CD14-positive monocyte (primary cell): ENCODE measurements at regions not wholly inside any gene's neighbourhood (a gene's known extent, or its start where the extent isn't known, plus 50 kb on each side); places are given as distances from the start of the nearest gene placed in this dataset.

Experiments
- DNase-seq, 3 donors: peaks; one replicate each; pipeline ENCODE4 v3.0.0-alpha.2; 2011 to 2022
- H2AFZ ChIP-seq: 2 replicates; pipeline ENCODE4 v1.6.0; 2012; ENCODE audit warnings: mild to moderate bottlenecking, low read depth, low read length, inconsistent platforms; ENCODE audit not compliant: insufficient read depth, poor library complexity, severe bottlenecking
- H3K27ac ChIP-seq, 2 donors: 1 replicate in 1 of 2; 2 replicates in 1 of 2; pipeline ENCODE4 v1.5.1; 2012 to 2013; ENCODE audit warnings: low read length in 2 of 2, control low read depth in 1 of 2, inconsistent platforms in 1 of 2, low read depth in 1 of 2, mild to moderate bottlenecking in 1 of 2
- H3K27me3 ChIP-seq, 2 donors: one replicate each; pipeline versions ENCODE4 v1.6.0 to v1.6.1; 2011 to 2013; ENCODE audit warnings: low read length in 2 of 2; ENCODE audit not compliant: control insufficient read depth in 2 of 2, insufficient read depth in 2 of 2
- H3K36me3 ChIP-seq, 2 donors: replicated peaks in 1 of 2; 1 replicate in 1 of 2; 2 replicates in 1 of 2; pipeline versions ENCODE4 v1.5.1 to v1.6.1; 2012 to 2013; ENCODE audit warnings: low read length in 2 of 2, control low read depth in 1 of 2, inconsistent platforms in 1 of 2, mild to moderate bottlenecking in 1 of 2; ENCODE audit not compliant: insufficient read depth in 2 of 2, control insufficient read depth in 1 of 2
- H3K4me1 ChIP-seq, 2 donors: 1 replicate in 1 of 2; 2 replicates in 1 of 2; pipeline versions ENCODE4 v1.5.1 to v1.6.1; 2012 to 2013; ENCODE audit warnings: low read length in 2 of 2, control low read depth in 1 of 2, inconsistent platforms in 1 of 2, mild to moderate bottlenecking in 1 of 2, moderate library complexity in 1 of 2; ENCODE audit not compliant: insufficient read depth in 2 of 2, control insufficient read depth in 1 of 2
- H3K4me2 ChIP-seq: replicated peaks from 2 replicates; pipeline ENCODE3; 2012; ENCODE audit warnings: low read length, moderate library complexity, mild to moderate bottlenecking; ENCODE audit not compliant: poor library complexity, severe bottlenecking; ENCODE audit errors: extremely low read depth
- H3K4me3 ChIP-seq, 3 experiments: fragments of 200-600 bp in 1 of 3; sonication (generic) in 1 of 3; replicated peaks in 1 of 3; 1 replicate in 2 of 3; 2 replicates in 1 of 3; pipeline ENCODE4 v1.5.1; 2011 to 2013; ENCODE audit warnings: low read length in 3 of 3, mild to moderate bottlenecking in 3 of 3, control low read depth in 2 of 3, low read depth in 2 of 3, inconsistent platforms in 1 of 3, moderate library complexity in 1 of 3
- H3K79me2 ChIP-seq: 2 replicates; pipeline ENCODE4 v1.6.0; 2012; ENCODE audit warnings: mild to moderate bottlenecking, control low read depth, inconsistent platforms, low read length, moderate library complexity; ENCODE audit not compliant: insufficient read depth
- H3K9ac ChIP-seq: 2 replicates; pipeline ENCODE4 v1.6.0; 2017; ENCODE audit warnings: low read length, mild to moderate bottlenecking; ENCODE audit not compliant: insufficient read depth, poor library complexity, severe bottlenecking
- H3K9me3 ChIP-seq, 2 donors: replicated peaks in 1 of 2; 1 replicate in 1 of 2; 2 replicates in 1 of 2; pipeline versions ENCODE4 v1.5.1 to v1.6.1; 2012 to 2013; ENCODE audit warnings: low read length in 2 of 2, control low read depth in 1 of 2; ENCODE audit not compliant: control insufficient read depth in 1 of 2, insufficient read depth in 1 of 2
- H4K20me1 ChIP-seq: 2 replicates; pipeline ENCODE4 v1.6.0; 2012; ENCODE audit warnings: mild to moderate bottlenecking, low read length, control low read depth, moderate library complexity; ENCODE audit not compliant: insufficient read depth
- H3K27ac Mint-ChIP-seq, 7 donors: one replicate each; pipeline ENCODE4 v1.8.0; 2020; ENCODE audit warnings: mild to moderate bottlenecking in 7 of 7, mixed read lengths in 7 of 7, moderate library complexity in 6 of 7, inconsistent platforms in 2 of 7
- H3K27me3 Mint-ChIP-seq, 3 donors: one replicate each; pipeline ENCODE4 v1.8.0; 2021 to 2022; ENCODE audit warnings: low read depth in 3 of 3, mild to moderate bottlenecking in 3 of 3, mixed read lengths in 3 of 3, moderate library complexity in 3 of 3, inconsistent platforms in 1 of 3
- H3K36me3 Mint-ChIP-seq, 2 donors: one replicate each; pipeline ENCODE4 v1.8.0; 2020; ENCODE audit warnings: mixed read lengths in 2 of 2, inconsistent platforms in 1 of 2, mild to moderate bottlenecking in 1 of 2
- H3K4me1 Mint-ChIP-seq: one replicate; pipeline ENCODE4 v1.8.0; 2020; ENCODE audit warnings: mild to moderate bottlenecking, mixed read lengths
- H3K4me3 Mint-ChIP-seq, 2 donors: one replicate each; pipeline ENCODE4 v1.8.0; 2020; ENCODE audit warnings: mild to moderate bottlenecking in 2 of 2, mixed read lengths in 2 of 2, moderate library complexity in 1 of 2
- H3K9me3 Mint-ChIP-seq, 7 donors: one replicate each; pipeline ENCODE4 v1.8.0; 2020 to 2022; ENCODE audit warnings: mixed read lengths in 7 of 7, mild to moderate bottlenecking in 6 of 7, moderate library complexity in 6 of 7, inconsistent platforms in 2 of 7
- WGBS: methylation state at CpG from one replicate; pipeline ENCODE4 v1.1.5; 2013; ENCODE audit warnings: missing lambda C conversion rate; ENCODE audit not compliant: insufficient coverage; 5-methylcytosine and 5-hydroxymethylcytosine counted together
- intact Hi-C, 2 donors: fragments of 100-400 bp; cut with micrococcal nuclease; formaldehyde crosslinking; loops; one replicate each; pipeline versions ENCODE4 v1.15.0 to v1.15.1; 2023
- TF ChIP-seq, protein P1 (sequence below): fragments of 200-600 bp; IDR thresholded peaks from one replicate; pipeline ENCODE4 v1.8.0; 2022; ENCODE audit warnings: antibody characterized with exemption, mild to moderate bottlenecking

DNA sequence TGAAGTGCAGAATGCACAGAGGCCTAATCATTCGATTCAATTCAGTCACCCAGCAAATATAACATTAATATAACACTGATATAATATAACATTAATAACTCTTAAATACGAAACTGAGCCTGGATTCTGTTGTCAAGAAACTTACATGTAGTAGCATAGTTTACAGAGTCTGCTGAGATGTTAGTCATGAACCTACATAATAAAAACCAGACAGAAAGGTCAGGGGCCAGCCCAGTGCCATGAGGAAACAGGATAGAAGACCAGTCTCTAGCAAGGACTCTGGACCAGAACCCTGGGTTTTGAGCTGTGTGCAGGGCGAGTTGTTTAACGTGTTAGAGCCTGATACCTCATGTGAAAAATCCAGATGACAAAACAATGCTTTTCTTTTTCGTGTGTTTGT lies 234.7 kb downstream of the NR2F1-AS1 start:
- TF ChIP-seq, protein P1, sequence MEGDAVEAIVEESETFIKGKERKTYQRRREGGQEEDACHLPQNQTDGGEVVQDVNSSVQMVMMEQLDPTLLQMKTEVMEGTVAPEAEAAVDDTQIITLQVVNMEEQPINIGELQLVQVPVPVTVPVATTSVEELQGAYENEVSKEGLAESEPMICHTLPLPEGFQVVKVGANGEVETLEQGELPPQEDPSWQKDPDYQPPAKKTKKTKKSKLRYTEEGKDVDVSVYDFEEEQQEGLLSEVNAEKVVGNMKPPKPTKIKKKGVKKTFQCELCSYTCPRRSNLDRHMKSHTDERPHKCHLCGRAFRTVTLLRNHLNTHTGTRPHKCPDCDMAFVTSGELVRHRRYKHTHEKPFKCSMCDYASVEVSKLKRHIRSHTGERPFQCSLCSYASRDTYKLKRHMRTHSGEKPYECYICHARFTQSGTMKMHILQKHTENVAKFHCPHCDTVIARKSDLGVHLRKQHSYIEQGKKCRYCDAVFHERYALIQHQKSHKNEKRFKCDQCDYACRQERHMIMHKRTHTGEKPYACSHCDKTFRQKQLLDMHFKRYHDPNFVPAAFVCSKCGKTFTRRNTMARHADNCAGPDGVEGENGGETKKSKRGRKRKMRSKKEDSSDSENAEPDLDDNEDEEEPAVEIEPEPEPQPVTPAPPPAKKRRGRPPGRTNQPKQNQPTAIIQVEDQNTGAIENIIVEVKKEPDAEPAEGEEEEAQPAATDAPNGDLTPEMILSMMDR: no peak
- 87% methylated on average over 2 of the region's 5 CpGs for WGBS
- peaks cover 0 to 2% (median 0%) of the 10 kb centered on the region in 3 donors for H3K27me3 Mint-ChIP-seq

DNA sequence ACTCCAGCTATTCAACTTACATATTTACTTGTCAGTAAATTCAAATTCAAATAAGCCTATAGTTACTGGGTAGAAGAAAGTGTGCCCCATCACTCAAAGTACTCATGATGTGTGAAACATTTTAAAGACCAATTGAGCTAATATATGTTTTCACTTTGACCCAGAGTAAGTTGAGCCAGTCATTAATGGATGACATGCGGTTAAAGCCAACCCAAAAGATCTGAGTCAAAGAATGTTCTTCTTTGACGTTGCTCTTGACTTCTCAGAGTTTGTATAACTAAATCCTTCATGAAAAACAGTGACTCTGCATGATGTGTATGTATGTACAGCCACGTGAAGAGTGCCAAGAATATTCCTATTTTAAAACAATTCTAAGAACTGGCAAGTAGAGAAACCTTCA lies 237.4 kb downstream of the NR2F1-AS1 start:
- H2AFZ ChIP-seq: no peak overlapping the region
- H3K4me3 ChIP-seq: no peak overlapping the region
- no peaks in the 10 kb centered on the region for H3K79me2 ChIP-seq
- Mint-ChIP-seq H3K4me1 (no peaks in the 10 kb centered on the region), H3K9me3 (peaks cover 6 to 29% (median 17%) of the 10 kb centered on the region in 7 donors), H3K36me3 (no peaks in the 10 kb centered on the region), H3K27ac (no peak overlapping the region), H3K27me3 (no peaks in the 10 kb centered on the region), H3K4me3 (no peak overlapping the region)
- TF ChIP-seq, protein P1: no peak
- H3K27ac ChIP-seq: no peak overlapping the region
- no peaks in the 10 kb centered on the region for H3K27me3 ChIP-seq
- H3K4me2 ChIP-seq: no peak overlapping the region
- H3K4me1 ChIP-seq: no peaks in the 10 kb centered on the region
- H3K36me3 ChIP-seq: no peaks in the 10 kb centered on the region
- H3K9ac ChIP-seq: no peak overlapping the region
- intact Hi-C loops: no loop called here
- WGBS: no CpG with 5 or more reads among the region's 3 CpGs
- H3K9me3 ChIP-seq: peaks cover 27 to 31% of the 10 kb centered on the region in 2 donors
- no peaks in the 10 kb centered on the region for H4K20me1 ChIP-seq
- no peak for DNase-seq

More for the DNA sequence above, 234.7 kb downstream of the NR2F1-AS1 start:
- H3K4me3 Mint-ChIP-seq: no peak overlapping the region
- no peak overlapping the region for H3K27ac Mint-ChIP-seq
- Histone ChIP-seq H3K9ac (no peak overlapping the region), H3K4me1 (no peaks in the 10 kb centered on the region), H3K4me2 (no peak overlapping the region), H3K9me3 (peaks cover 21 to 34% of the 10 kb centered on the region in 2 donors), H4K20me1 (no peaks in the 10 kb centered on the region), H3K27ac (no peak overlapping the region), H3K4me3 (no peak overlapping the region), H3K27me3 (no peaks in the 10 kb centered on the region), H3K36me3 (no peaks in the 10 kb centered on the region), H2AFZ (no peak overlapping the region), H3K79me2 (no peaks in the 10 kb centered on the region)
- DNase-seq: no peak
- H3K9me3 Mint-ChIP-seq: peaks cover 6 to 21% (median 15%) of the 10 kb centered on the region in 7 donors
- intact Hi-C loops: no loop called here
- H3K36me3 Mint-ChIP-seq: no peaks in the 10 kb centered on the region
- no peaks in the 10 kb centered on the region for H3K4me1 Mint-ChIP-seq
